ENCODE measurements at regions not wholly inside any gene's neighbourhood (a gene's known extent, or its start where the extent isn't known, plus 50 kb on each side); places are given as distances from the start of the nearest gene placed in this dataset.

DNA sequence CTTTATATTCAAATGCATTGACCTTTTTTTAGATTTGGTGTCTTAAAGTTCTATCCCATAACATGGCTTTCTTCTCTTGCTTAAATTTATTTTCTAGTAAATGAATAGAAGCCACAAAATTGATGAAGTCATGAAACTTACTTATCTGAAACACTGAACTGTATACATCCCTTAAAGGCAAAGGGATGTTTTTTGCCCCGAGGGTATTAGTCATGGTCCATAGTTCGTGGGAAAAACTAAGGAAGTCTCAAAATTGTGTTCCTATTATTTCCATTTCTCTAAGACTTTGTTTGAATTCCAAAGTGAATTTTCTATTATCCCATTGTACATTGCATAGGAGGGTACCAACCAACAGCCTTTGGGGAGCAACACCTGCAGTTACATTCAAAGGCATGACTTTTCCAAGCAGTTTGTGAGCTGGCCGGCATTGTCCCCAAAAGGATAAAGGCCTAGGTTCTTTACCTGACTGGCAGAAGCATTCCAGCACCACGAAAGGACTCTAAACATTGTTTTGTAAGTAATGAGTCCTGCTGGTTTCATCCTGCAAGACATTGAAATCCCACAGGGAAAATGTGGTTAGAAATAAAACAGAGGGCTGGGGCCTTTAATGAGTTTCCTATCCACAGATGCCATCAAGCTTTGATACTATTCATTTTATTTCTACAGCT lies 473.5 kb downstream of the PRKD1 start:
- Histone ChIP-seq H3K27ac (ENCODE audit: low read depth, low read length) (no peak overlapping the region), H3K4me3 (ENCODE audit: insufficient read depth, low read length) (no peak overlapping the region), H3K9me3 (ENCODE audit: low read depth, low read length) (no peaks in the 10 kb centered on the region), H3K4me1 (ENCODE audit: insufficient read depth, low read length) (no peaks in the 10 kb centered on the region), H3K27me3 (ENCODE audit: insufficient read depth, low read length) (no peaks in the 10 kb centered on the region), H3K36me3 (ENCODE audit: insufficient read depth, low read length) (no peaks in the 10 kb centered on the region), H3K4me2 (ENCODE audit: insufficient read depth, low read length) (no peak overlapping the region), H4K20me1 (ENCODE audit: insufficient read depth, low read length) (no peaks in the 10 kb centered on the region), H3K79me2 (ENCODE audit: insufficient read depth, low read length) (no peaks in the 10 kb centered on the region), H2AFZ (ENCODE audit: low read length) (peak overlapping the region; percentile 4)
- no peak for TF ChIP-seq CTCF (IDR thresholded peaks at IDR 0.05; ENCODE audit: extremely low read depth, low read depth, low read length)
- peak; percentile 26 for DNase-seq (ENCODE audit: insufficient read length, low spot score, missing footprints)

- H3K4me3 ChIP-seq (ENCODE audit: insufficient read depth, low read length): no peak overlapping the region
- no peaks in the 10 kb centered on the region for H3K4me1 ChIP-seq (ENCODE audit: insufficient read depth, low read length)
- no peak overlapping the region for H3K27ac ChIP-seq (ENCODE audit: low read depth, low read length)
- H3K36me3 ChIP-seq (ENCODE audit: insufficient read depth, low read length): no peaks in the 10 kb centered on the region
- no peaks in the 10 kb centered on the region for H3K9me3 ChIP-seq (ENCODE audit: low read depth, low read length)
- H3K27me3 ChIP-seq (ENCODE audit: insufficient read depth, low read length): no peaks in the 10 kb centered on the region
- no peak overlapping the region for H3K4me2 ChIP-seq (ENCODE audit: insufficient read depth, low read length)
- DNase-seq (ENCODE audit: insufficient read length, low spot score, missing footprints): no peak
- no peak for TF ChIP-seq CTCF (IDR thresholded peaks at IDR 0.05; ENCODE audit: extremely low read depth, low read depth, low read length)
- H3K79me2 ChIP-seq (ENCODE audit: insufficient read depth, low read length): no peaks in the 10 kb centered on the region
- no peaks in the 10 kb centered on the region for H4K20me1 ChIP-seq (ENCODE audit: insufficient read depth, low read length)
- no peak overlapping the region for H2AFZ ChIP-seq (ENCODE audit: low read length)
These were observed 469.1 kb downstream of the PRKD1 start for GRCh38 chr14:29458547-29458946.

DNA sequence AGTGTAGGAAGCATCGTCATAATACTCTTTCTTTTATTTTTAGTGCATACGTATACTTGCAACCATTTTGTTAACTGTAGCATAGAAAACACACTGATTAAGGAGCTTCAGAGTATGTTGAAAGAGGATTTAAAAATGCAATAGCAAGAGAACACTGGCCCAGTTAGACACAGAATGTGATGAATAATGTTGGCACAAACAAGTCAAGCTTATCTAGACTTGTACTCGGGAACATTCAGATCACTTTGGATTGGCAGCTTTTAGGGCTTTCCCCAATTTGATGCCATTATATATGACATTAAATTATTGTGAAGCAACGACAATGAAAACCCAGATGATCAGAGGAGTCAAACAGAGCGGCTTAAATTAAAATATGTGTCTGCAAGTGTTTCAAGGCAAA lies 468.1 kb downstream of the PRKD1 start:
- Histone ChIP-seq H3K4me2 (ENCODE audit: insufficient read depth, low read length) (no peak overlapping the region), H3K4me1 (ENCODE audit: insufficient read depth, low read length) (no peaks in the 10 kb centered on the region), H4K20me1 (ENCODE audit: insufficient read depth, low read length) (no peaks in the 10 kb centered on the region), H3K4me3 (ENCODE audit: insufficient read depth, low read length) (no peak overlapping the region), H3K9me3 (ENCODE audit: low read depth, low read length) (no peaks in the 10 kb centered on the region), H3K36me3 (ENCODE audit: insufficient read depth, low read length) (no peaks in the 10 kb centered on the region), H3K79me2 (ENCODE audit: insufficient read depth, low read length) (no peaks in the 10 kb centered on the region), H3K27me3 (ENCODE audit: insufficient read depth, low read length) (no peaks in the 10 kb centered on the region), H3K27ac (ENCODE audit: low read depth, low read length) (no peak overlapping the region), H2AFZ (ENCODE audit: low read length) (peak overlapping the region; percentile 24)
- no peak for DNase-seq (ENCODE audit: insufficient read length, low spot score, missing footprints)
- TF ChIP-seq CTCF (IDR thresholded peaks at IDR 0.05; ENCODE audit: extremely low read depth, low read depth, low read length): no peak

DNA sequence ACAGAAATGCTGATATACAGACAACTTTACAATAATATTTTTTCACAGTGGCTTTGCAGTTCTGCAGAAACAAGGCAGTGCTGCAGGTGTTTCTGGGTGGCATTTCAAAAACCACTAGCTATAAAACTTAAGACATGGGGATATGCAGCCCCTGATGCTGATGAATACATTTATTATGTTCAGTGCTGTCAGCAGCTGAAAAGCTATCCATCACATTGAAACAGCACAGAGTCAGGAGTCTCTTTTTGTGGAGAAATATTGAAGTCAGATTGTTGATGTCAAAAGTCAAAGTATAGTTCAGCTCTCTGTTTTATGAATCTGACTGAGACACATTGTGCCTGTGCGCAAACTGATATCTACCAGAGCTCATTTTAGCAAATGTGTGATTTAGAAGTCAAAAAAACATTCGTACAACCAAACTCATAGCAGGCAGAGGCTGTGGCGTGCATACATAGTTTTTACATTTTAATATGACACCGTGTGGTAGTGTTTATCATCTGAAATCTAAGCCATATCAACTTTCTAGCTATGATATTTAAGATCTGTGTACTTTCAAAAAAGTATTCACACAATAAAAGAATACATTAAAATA lies 467.6 kb downstream of the PRKD1 start:
- no peak for DNase-seq (ENCODE audit: insufficient read length, low spot score, missing footprints)
- Histone ChIP-seq H3K4me2 (ENCODE audit: insufficient read depth, low read length) (no peak overlapping the region), H3K4me1 (ENCODE audit: insufficient read depth, low read length) (no peaks in the 10 kb centered on the region), H3K27me3 (ENCODE audit: insufficient read depth, low read length) (no peaks in the 10 kb centered on the region), H3K4me3 (ENCODE audit: insufficient read depth, low read length) (no peak overlapping the region), H3K36me3 (ENCODE audit: insufficient read depth, low read length) (no peaks in the 10 kb centered on the region), H4K20me1 (ENCODE audit: insufficient read depth, low read length) (no peaks in the 10 kb centered on the region), H2AFZ (ENCODE audit: low read length) (no peak overlapping the region), H3K79me2 (ENCODE audit: insufficient read depth, low read length) (no peaks in the 10 kb centered on the region), H3K9me3 (ENCODE audit: low read depth, low read length) (no peaks in the 10 kb centered on the region), H3K27ac (ENCODE audit: low read depth, low read length) (no peak overlapping the region)
- TF ChIP-seq CTCF (IDR thresholded peaks at IDR 0.05; ENCODE audit: extremely low read depth, low read depth, low read length): no peak
